Thyroid gland (tissue), 4 donors: ENCODE measurements at regions not wholly inside any gene's neighbourhood (a gene's known extent, or its start where the extent isn't known, plus 50 kb on each side); places are given as distances from the start of the nearest gene placed in this dataset.

ENCODE experiments used
- DNase-seq, 2 donors: peaks; one replicate each; pipeline ENCODE4 v3.0.0-alpha.2; 2019
- H3K27ac ChIP-seq, 3 donors: fragments of 200-600 bp; sonication (generic); 1 replicate in 2 of 3; 2 replicates in 1 of 3; pipeline ENCODE4 v1.5.1; 2016 to 2019; ENCODE audit warnings: mild to moderate bottlenecking in 1 of 3, moderate library complexity in 1 of 3
- H3K27me3 ChIP-seq: fragments of 200-600 bp; sonication (generic); one replicate; pipeline ENCODE4 v1.5.1; 2019
- H3K36me3 ChIP-seq, 2 donors: fragments of 200-600 bp; sonication (generic); one replicate each; pipeline ENCODE4 v1.5.1; 2016 to 2019
- H3K4me1 ChIP-seq, 2 donors: fragments of 200-600 bp; sonication (generic); one replicate each; pipeline ENCODE4 v1.5.1; 2017 to 2019
- H3K4me3 ChIP-seq, 3 donors: fragments of 200-600 bp; sonication (generic); replicated peaks in 1 of 3; 1 replicate in 2 of 3; 2 replicates in 1 of 3; pipeline ENCODE4 v1.5.1; 2016; ENCODE audit warnings: mild to moderate bottlenecking in 1 of 3
- H3K9me3 ChIP-seq: fragments of 200-600 bp; sonication (generic); one replicate; pipeline ENCODE4 v1.5.1; 2017
- POLR2A ChIP-seq, 2 donors: fragments of 450-650 bp; IDR thresholded peaks; one replicate each; pipeline ENCODE4 v1.6.1; 2017; ENCODE audit warnings: antibody characterized with exemption in 2 of 2, mild to moderate bottlenecking in 2 of 2, moderate library complexity in 1 of 2
- WGBS, 2 donors: methylation state at CpG; one replicate each; pipeline ENCODE4 v1.1.5; 2017; 5-methylcytosine and 5-hydroxymethylcytosine counted together
- intact Hi-C: fragments of 100-400 bp; cut with DNase I; formaldehyde crosslinking; loops from one replicate; pipeline ENCODE4 v1.15.1; 2023
- TF ChIP-seq, protein P1 (sequence below), 6 experiments: fragments of 200-600 bp in 3 of 6; fragments of 450-650 bp in 3 of 6; sonication (generic) in 3 of 6; IDR thresholded peaks; one replicate each; pipeline ENCODE4 v1.5.1; 2016 to 2019; ENCODE audit warnings: antibody characterized with exemption in 6 of 6, mild to moderate bottlenecking in 2 of 6, inconsistent platforms in 1 of 6, moderate library complexity in 1 of 6

DNA sequence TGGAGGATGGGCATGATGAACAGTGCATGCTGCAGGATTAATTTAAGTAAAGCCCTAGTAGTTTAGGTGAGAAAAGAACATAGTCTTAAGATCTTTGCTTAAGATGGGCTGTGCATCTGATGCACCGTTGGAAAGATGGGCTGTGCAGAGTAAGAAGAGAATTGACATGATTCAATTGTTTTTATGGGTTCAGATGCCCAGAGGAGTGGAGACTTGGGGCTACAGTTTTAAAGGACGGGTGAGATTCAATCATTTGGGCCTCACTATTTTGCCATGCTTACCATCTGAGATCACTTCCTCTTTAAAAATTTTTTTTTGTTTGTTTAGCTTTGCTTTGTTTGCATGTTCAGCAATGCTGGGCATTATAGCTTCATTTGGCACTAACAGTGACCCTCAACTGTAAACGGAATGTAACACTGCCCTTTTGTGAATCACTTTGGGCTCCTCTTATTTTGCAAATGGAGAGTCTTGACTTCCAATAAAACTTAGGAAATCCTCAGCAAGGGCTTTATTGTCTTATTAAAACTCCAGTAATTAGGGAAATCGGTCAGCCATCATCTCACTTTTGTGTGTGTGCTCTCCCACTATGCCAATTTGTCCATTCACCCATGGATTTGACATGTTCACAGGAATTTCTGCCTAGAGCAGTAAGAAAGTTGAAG lies 216.1 kb upstream of the TLL1 start:
- TF ChIP-seq, protein P1, sequence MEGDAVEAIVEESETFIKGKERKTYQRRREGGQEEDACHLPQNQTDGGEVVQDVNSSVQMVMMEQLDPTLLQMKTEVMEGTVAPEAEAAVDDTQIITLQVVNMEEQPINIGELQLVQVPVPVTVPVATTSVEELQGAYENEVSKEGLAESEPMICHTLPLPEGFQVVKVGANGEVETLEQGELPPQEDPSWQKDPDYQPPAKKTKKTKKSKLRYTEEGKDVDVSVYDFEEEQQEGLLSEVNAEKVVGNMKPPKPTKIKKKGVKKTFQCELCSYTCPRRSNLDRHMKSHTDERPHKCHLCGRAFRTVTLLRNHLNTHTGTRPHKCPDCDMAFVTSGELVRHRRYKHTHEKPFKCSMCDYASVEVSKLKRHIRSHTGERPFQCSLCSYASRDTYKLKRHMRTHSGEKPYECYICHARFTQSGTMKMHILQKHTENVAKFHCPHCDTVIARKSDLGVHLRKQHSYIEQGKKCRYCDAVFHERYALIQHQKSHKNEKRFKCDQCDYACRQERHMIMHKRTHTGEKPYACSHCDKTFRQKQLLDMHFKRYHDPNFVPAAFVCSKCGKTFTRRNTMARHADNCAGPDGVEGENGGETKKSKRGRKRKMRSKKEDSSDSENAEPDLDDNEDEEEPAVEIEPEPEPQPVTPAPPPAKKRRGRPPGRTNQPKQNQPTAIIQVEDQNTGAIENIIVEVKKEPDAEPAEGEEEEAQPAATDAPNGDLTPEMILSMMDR (IDR thresholded peaks at IDR 0.05): no peak
- TF ChIP-seq POLR2A (IDR thresholded peaks at IDR 0.05): no peak
- no peaks in the 10 kb centered on the region for H3K9me3 ChIP-seq
- no peak for DNase-seq
- H3K4me1 ChIP-seq: no peaks in the 10 kb centered on the region
- no peak overlapping the region for H3K27ac ChIP-seq
- H3K27me3 ChIP-seq: no peaks in the 10 kb centered on the region
- no peaks in the 10 kb centered on the region for H3K36me3 ChIP-seq
- intact Hi-C loops: no loop called here
- 57 to 66% methylated on average over 4 of the region's 4 CpGs for WGBS, 2 donors
- no peak overlapping the region for H3K4me3 ChIP-seq

DNA sequence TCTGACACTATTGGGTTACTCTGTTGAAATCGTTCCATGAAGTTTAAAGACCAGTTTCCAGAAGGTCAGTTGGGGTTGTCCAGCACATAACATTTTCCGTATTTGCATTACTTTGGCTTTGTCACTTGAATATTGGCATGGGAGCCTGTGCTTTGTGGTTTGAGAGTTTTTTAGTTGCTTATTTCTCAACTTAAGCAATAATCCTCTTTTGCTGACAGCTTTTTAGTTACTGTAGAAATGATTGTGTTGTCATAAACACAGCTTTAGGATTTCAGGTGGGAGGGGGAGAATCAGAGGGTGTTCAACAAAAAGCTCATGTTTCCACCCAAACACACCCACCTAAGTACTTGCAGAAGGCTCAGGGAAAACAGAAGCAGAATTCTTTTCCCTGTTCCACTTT lies 210.7 kb upstream of the TLL1 start:
- 64 to 72% methylated on average over 2 of the region's 2 CpGs for WGBS, 2 donors
- no peak for TF ChIP-seq POLR2A (IDR thresholded peaks at IDR 0.05)
- TF ChIP-seq, protein P1 (IDR thresholded peaks at IDR 0.05): no peak
- Histone ChIP-seq H3K27me3 (no peaks in the 10 kb centered on the region), H3K4me3 (no peak overlapping the region), H3K9me3 (no peaks in the 10 kb centered on the region), H3K4me1 (no peaks in the 10 kb centered on the region), H3K36me3 (no peaks in the 10 kb centered on the region), H3K27ac (no peak overlapping the region)
- intact Hi-C loops: no loop called here
- DNase-seq: no peak

- Histone ChIP-seq H3K9me3 (no peaks in the 10 kb centered on the region), H3K4me3 (no peak overlapping the region), H3K27me3 (no peaks in the 10 kb centered on the region), H3K36me3 (no peaks in the 10 kb centered on the region), H3K4me1 (no peaks in the 10 kb centered on the region), H3K27ac (no peak overlapping the region)
- no peak for DNase-seq
- intact Hi-C loops: no loop called here
- TF ChIP-seq, protein P1 (IDR thresholded peaks at IDR 0.05): no peak
- no peak for TF ChIP-seq POLR2A (IDR thresholded peaks at IDR 0.05)
Measured at GRCh38 chr4:165663411-165663810, 209.6 kb upstream of the TLL1 start.

GRCh38 chr4:165666836-165667235 lies 206.2 kb upstream of the TLL1 start:
- intact Hi-C loops: no loop called here
- DNase-seq: no peak
- 88 to 89% methylated on average over 5 of the region's 5 CpGs for WGBS, 2 donors

DNA sequence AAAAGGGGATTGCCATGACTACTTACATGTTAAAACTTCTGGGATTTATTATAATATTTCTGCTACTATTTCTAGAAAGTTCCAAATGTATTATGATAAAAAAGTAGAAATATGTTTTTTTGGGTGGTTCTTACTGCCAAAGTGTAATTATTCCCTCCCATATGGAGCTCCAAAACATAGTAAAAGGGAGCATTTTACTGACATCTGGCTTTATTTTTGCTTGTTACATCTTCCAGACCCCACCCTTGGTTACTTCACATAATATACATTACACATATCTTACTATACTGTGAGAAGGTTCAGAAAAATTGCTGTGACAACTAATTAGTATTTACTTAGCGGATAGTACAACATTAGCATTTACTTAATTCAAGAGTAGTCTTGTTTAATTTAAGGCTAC lies 205.1 kb upstream of the TLL1 start:
- H3K36me3 ChIP-seq: no peaks in the 10 kb centered on the region
- TF ChIP-seq, protein P1 (IDR thresholded peaks at IDR 0.05): no peak
- no peak for TF ChIP-seq POLR2A (IDR thresholded peaks at IDR 0.05)
- no peak overlapping the region for H3K27ac ChIP-seq
- no peaks in the 10 kb centered on the region for H3K4me1 ChIP-seq
- H3K9me3 ChIP-seq: no peaks in the 10 kb centered on the region
- DNase-seq: no peak
- whole genome bisulfite sequencing, 2 donors: 94 to 95% methylated on average over 1 of the region's 1 CpG
- H3K27me3 ChIP-seq: no peaks in the 10 kb centered on the region
- intact Hi-C loops: no loop called here
- no peak overlapping the region for H3K4me3 ChIP-seq

More at GRCh38 chr4:165666836-165667235, 206.2 kb upstream of the TLL1 start:
- TF ChIP-seq, protein P1 (IDR thresholded peaks at IDR 0.05): no peak
- Histone ChIP-seq H3K4me1 (no peaks in the 10 kb centered on the region), H3K4me3 (no peak overlapping the region), H3K9me3 (no peaks in the 10 kb centered on the region), H3K27ac (no peak overlapping the region), H3K27me3 (no peaks in the 10 kb centered on the region), H3K36me3 (no peaks in the 10 kb centered on the region)
